Adipocyte (in vitro differentiated cells): ENCODE measurements at regions not wholly inside any gene's neighbourhood (a gene's known extent, or its start where the extent isn't known, plus 50 kb on each side); places are given as distances from the start of the nearest gene placed in this dataset.
"Not testable (repeated sequence)": the region's sequence is repeated elsewhere in the genome, so short reads cannot be mapped to it uniquely, and the experiment has no call there.

Source experiments
- DNase-seq: peaks from one replicate; pipeline ENCODE4 v3.0.0-alpha.2; 2015; ENCODE audit warnings: low read depth
- H3K27me3 ChIP-seq: replicated peaks from 2 replicates; pipeline ENCODE4 v1.7.0; 2013; ENCODE audit warnings: mild to moderate bottlenecking, low read length, moderate library complexity; ENCODE audit not compliant: control insufficient read depth, insufficient read depth
- H3K36me3 ChIP-seq: 2 replicates; pipeline ENCODE4 v1.7.0; 2013; ENCODE audit warnings: low read length, mild to moderate bottlenecking, moderate library complexity; ENCODE audit not compliant: control insufficient read depth, insufficient read depth, severe bottlenecking
- H3K4me1 ChIP-seq: 2 replicates; pipeline ENCODE4 v1.7.0; 2013; ENCODE audit warnings: mild to moderate bottlenecking, low read length, moderate library complexity; ENCODE audit not compliant: control insufficient read depth, insufficient read depth
- H3K4me3 ChIP-seq: 2 replicates; pipeline ENCODE4 v1.7.0; 2013; ENCODE audit warnings: mild to moderate bottlenecking, low read length, moderate library complexity
- H3K9ac ChIP-seq: 2 replicates; pipeline ENCODE4 v1.7.0; 2013; ENCODE audit warnings: mild to moderate bottlenecking, low read length, moderate library complexity
- H3K9me3 ChIP-seq: 2 replicates; pipeline ENCODE4 v1.7.0; 2013; ENCODE audit warnings: mild to moderate bottlenecking, low read length, moderate library complexity; ENCODE audit not compliant: control insufficient read depth

DNA sequence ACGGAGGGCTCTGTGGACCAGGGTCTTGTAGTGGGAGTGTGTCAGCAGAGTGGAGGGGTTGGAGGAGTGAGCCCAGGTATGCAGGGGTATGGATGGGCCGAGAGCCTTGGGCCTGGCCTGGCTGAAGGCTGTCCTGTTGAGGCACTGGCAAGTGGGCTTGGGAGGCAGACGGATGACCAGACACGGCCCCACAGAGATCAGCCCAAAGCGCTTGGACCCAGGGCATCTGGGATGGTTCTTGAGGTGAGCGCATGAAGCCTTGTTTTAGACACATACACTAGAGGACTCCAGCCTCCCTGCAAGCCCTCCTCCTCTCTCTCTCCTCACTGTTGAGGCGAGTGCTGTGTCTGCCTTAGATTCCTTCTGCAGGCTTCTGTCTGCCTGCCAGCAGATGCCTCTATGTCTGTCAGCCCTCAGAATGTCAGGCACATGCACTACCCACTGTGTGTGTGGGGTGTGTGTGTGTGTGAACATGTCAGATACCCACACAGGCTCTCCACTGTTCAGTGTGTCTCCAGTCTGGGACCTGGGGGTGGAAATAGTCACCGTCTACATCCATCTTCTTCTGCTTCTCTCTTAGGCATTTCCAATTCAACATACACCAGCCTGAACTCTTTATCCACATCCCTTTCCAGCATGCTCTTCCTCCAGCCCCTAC, 218.0 kb upstream of the PLGLB1 start:
- not testable (repeated sequence) for H3K27me3 ChIP-seq, H3K4me1 ChIP-seq, H3K36me3 ChIP-seq, H3K9ac ChIP-seq, H3K9me3 ChIP-seq, DNase-seq, H3K4me3 ChIP-seq

DNA sequence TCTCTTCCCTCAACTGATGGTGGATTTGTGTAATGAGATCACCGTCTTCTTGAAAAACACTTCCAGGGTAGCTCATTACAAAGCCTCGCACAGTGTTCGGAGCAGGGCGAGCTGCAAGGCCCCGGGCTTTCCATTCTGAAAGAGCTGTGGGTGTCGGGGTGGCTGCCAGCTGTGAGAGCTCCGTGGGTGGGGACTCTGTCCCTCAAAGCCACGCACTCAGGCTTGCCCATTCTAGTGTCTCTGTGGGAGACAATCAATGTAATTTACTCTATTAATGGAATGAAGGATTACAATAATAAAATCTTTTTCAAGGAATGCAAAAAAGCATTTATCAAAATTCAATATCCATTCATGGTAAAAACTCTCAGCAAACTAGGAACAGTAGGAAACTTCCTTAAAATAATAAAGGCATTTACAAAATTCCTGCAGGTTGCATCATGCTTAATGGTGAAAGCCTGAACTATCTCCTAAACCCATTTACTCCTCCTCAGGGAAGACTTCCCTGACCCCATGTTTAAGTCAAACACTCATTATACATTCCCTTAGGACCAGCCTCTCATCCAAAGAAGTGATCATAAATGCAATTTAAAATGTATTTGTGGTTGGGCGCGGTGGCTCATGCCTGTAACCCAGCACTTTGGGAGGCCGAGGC, 224.5 kb upstream of the PLGLB1 start:
- H3K4me1 ChIP-seq, H3K36me3 ChIP-seq, H3K9me3 ChIP-seq, H3K27me3 ChIP-seq, H3K9ac ChIP-seq, DNase-seq, H3K4me3 ChIP-seq: not testable (repeated sequence)

DNA sequence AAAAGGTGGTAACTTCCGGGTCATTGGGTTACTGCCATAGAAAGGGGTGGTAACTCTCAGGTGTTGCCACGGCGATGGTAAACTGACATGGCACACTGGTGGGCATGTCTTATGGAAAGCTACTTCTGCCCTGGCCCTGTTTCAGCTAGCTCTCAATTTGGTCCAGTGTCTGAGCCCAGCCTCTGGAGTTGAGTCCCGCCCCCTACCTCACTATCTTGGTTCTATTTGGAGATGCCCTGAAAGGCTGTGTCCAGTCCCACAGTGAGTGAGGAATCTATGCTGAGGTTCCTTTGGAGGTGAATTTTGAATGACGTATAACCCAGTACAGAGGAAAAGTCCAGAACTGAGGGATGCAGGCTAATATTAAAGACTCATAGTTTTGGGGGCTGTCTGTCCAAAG, 230.4 kb upstream of the PLGLB1 start:
- DNase-seq, H3K9ac ChIP-seq, H3K4me3 ChIP-seq, H3K27me3 ChIP-seq, H3K4me1 ChIP-seq, H3K9me3 ChIP-seq, H3K36me3 ChIP-seq: not testable (repeated sequence)

DNA sequence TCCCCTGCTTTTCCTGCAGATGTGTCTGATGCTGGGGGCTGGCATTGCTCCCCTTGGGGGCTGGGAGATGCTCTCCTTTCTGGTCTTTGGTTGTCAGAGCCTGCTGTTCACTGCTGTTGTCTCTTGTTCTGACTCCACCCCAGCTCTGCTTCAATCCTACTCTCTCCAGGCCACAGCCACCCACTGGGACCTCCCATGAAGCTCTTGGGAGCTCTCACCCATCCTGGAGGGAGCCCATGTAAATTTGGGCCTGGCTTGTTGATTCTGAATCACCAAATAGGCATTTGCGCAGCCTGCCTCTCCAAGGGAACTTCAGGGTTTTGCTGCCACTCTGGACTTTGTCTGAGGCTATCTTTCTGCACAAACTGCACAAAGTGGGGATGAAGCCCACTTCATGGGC, 232.9 kb upstream of the PLGLB1 start:
- DNase-seq, H3K9me3 ChIP-seq, H3K9ac ChIP-seq: not testable (repeated sequence)

DNA sequence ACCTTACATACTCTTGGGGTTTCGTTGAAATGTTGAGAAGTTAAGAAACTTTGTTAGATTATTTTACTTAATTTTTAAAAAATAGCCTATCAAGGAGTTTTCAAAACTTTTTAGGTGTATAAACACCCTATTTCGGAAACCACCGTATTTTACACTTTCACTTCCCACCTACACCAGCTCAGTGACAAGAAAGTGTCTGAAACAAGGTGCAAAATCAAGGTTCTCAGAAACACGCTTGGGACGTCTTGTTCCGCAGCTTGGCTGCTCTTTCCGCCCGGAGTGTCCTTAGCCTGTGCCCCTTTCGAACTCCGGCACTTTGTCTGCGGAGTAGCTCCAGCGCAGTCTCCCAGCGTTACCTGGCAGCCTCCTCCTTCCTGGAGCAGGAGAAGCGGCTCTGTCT, 233.8 kb upstream of the PLGLB1 start:
- DNase-seq, H3K27me3 ChIP-seq: not testable (repeated sequence)

More for the DNA sequence above, 232.9 kb upstream of the PLGLB1 start:
- H3K36me3 ChIP-seq, H3K4me3 ChIP-seq, H3K27me3 ChIP-seq, H3K4me1 ChIP-seq: not testable (repeated sequence)

DNA sequence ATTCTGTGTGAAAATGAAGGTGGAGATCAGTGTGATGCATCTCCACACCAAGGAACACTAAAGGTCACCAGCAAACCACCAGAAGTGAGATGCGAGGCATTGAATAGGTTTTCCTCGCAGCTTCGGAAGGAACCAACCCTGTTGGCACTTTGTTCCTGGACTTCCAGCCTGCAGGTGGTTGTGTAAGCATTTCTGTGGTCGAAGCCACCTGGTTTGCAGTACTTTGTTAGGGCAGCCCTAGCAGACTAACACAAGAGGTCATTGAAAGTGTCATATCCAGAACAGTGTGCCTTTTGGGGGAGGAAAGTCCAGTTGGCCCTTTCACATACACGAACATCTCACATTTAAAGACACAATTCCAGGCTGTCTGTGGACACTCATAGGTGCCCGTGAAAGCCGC, 237.2 kb upstream of the PLGLB1 start:
- H3K27me3 ChIP-seq, H3K36me3 ChIP-seq, H3K9ac ChIP-seq, H3K4me1 ChIP-seq, DNase-seq, H3K9me3 ChIP-seq, H3K4me3 ChIP-seq: not testable (repeated sequence)

More for the DNA sequence above, 233.8 kb upstream of the PLGLB1 start:
- not testable (repeated sequence) for H3K9ac ChIP-seq, H3K4me3 ChIP-seq, H3K36me3 ChIP-seq, H3K9me3 ChIP-seq, H3K4me1 ChIP-seq

DNA sequence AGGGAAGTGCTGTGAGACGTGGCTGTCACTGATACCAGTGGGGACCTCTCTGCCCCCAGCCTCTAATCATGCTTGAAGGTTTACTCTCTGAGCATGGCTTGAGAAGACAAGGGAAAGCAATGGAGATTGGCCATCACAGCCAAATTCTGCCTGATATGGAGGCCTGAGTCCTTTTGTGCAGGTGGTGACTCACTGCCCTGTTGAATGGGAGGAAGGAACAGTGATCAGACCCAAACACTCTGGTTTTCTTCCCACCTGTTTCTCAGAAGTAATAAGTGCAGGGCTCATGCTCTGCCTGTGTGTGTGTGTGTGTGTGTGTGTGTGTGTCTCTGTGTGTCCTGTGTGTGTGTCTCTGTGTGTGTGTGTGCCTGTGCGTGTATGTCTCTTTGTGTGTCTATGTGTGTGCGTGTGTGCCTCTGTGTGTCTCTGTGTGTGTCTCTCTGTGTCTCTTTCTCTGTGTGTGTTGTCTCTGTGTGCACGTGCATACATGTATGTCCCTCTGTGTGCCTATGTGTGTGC, 240.6 kb upstream of the PLGLB1 start:
- H3K27me3 ChIP-seq: not testable (repeated sequence)

DNA sequence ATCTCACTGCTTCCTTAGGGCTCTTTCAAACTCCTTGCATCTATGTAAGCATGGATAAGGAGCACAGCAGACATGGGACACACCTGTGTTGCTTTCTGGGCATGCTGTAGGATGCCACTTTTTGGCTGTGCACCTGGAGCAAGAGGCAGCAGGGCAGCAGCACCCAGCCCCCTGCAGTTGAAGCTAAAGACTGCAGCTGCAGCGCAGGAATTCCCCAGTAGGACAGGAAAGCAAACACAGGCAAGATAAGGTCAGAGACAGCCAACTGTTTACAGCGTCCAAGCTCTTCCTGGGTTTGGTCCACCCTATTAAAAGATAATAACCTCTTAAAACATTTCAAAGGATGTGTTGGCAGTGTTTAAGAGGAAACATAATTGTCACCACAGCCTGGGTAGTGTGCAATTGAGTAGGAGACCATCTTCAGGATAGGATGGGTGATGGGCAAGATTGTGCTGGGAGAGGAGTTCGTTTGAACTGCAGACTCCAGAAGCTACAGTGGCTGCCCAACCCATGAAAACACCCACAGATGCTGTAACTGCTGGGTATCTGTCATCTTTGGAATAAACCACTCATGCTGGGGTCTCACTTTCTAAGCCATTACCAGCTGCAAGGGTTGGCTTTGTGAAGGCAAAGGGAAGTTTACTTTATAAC, 242.3 kb upstream of the PLGLB1 start:
- not testable (repeated sequence) for H3K27me3 ChIP-seq, H3K36me3 ChIP-seq, H3K9ac ChIP-seq, H3K4me1 ChIP-seq, DNase-seq, H3K4me3 ChIP-seq, H3K9me3 ChIP-seq

More for the DNA sequence above, 240.6 kb upstream of the PLGLB1 start:
- not testable (repeated sequence) for H3K4me1 ChIP-seq, H3K36me3 ChIP-seq, H3K9ac ChIP-seq, H3K9me3 ChIP-seq, H3K4me3 ChIP-seq, DNase-seq

DNA sequence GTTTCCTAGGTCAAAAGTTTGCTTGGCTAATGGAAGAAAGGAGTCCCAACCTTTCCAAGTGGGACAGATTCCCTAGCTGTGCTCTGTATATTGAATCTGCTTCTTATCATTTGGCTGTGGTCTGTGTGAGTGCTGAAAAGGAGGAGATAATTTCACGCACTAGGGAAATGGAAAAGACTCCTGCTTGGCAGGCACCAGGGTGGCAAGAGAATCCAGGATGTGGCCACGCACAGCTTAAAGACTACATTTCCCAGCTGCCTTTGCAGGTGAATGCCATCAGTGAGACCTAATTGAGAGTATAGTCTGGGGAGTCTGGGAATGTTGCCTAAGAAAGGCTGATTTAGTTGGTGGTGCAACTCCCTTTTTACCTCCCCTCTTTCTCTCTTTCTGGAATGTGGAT, 253.5 kb upstream of the PLGLB1 start:
- H3K4me1 ChIP-seq, H3K9me3 ChIP-seq, H3K27me3 ChIP-seq, H3K36me3 ChIP-seq, H3K9ac ChIP-seq, H3K4me3 ChIP-seq, DNase-seq: not testable (repeated sequence)

DNA sequence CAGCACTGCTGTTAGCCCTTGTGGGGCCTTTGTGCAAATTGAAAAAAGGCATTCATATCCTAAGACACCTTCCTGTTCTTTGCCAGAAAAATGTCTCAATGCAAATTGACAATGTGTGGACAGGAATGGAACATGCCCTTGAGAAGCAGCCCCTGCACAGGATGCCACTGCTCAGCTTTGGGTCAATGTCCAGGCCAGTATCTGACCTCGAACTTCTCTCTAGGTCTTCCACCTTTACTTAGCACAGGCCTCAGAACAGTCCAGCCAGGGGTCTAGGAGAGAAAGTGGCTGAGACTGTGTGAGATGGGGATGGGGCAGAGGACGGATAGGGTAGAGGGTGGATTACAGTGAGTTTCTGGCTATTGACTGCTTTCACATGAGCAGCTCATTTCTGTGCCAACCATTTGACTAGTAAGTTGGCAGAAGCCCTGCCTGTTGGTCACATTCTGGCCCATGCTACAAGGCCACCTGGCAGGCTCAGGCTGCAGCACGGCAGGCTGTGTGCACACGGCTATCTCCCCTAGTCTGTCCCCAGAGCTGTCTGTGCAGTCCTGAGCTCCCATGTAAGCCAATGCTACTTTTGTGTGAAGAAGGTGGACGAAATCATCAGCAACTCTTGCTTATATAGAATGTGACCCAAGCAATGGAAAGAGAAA, 254.5 kb upstream of the PLGLB1 start:
- not testable (repeated sequence) for H3K4me3 ChIP-seq, H3K36me3 ChIP-seq, H3K9me3 ChIP-seq, H3K27me3 ChIP-seq, H3K9ac ChIP-seq, DNase-seq, H3K4me1 ChIP-seq

DNA sequence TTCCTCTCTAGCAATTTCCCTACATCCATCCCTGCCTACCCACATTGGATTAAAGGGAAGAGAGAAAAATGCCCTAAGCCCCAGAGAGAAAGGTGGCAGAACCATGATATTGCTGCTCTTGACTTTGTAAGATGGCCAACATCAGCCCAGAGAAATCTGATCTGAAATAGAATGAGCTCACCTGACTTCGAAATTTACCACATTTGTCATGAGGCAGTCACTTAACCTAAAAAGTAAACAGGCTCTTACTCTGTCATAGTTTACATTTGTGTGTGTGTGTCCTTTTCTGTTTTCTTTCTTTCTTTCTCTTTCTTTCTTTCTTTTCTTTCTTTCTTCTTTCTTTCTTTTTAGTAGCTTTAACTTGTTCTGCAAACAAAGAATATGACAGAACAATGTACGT, 255.0 kb upstream of the PLGLB1 start:
- H3K9me3 ChIP-seq, H3K27me3 ChIP-seq, H3K9ac ChIP-seq, H3K4me1 ChIP-seq, H3K36me3 ChIP-seq, DNase-seq, H3K4me3 ChIP-seq: not testable (repeated sequence)
